Activated CD4-positive, alpha-beta T cell treated with anti-CD3 and anti-CD28 coated beads, Interleukin-2, Interleukin-6, amounts not matched to agents 100 ng/mL and 50 ng/mL, durations not matched to agents 16 hours and 8 hours (primary cell): ENCODE measurements at regions not wholly inside any gene's neighbourhood (a gene's known extent, or its start where the extent isn't known, plus 50 kb on each side); places are given as distances from the start of the nearest gene placed in this dataset.

Experiments
- DNase-seq: peaks from one replicate; pipeline ENCODE4 v3.0.0-alpha.2; 2020

GRCh38 chr15:96390986-96391385 lies 60.5 kb downstream of the NR2F2 start:
- no peak for DNase-seq

GRCh38 chr15:96392380-96393208 lies 62.1 kb downstream of the NR2F2 start:
- no peak for DNase-seq

DNA sequence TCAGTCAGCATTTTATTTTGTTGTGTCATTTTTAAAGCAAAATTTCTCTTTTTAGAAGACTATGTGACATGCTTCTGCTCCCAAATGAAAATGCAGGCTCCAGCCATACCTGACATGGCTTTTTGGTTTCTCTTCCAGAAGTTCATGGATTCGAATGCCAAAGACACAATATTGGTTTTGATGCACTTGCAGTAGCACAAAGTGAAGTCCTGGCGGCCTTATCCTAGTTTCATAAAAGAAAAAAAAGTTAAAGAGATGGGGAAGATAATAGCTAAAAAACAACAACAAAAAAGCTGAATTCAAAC lies 62.7 kb downstream of the NR2F2 start:
- DNase-seq = no peak

- no peak for DNase-seq
Observed at GRCh38 chr15:96395687-96396086, 65.2 kb downstream of the NR2F2 start.

GRCh38 chr15:96398776-96399175 lies 68.3 kb downstream of the NR2F2 start:
- DNase-seq = no peak

DNA sequence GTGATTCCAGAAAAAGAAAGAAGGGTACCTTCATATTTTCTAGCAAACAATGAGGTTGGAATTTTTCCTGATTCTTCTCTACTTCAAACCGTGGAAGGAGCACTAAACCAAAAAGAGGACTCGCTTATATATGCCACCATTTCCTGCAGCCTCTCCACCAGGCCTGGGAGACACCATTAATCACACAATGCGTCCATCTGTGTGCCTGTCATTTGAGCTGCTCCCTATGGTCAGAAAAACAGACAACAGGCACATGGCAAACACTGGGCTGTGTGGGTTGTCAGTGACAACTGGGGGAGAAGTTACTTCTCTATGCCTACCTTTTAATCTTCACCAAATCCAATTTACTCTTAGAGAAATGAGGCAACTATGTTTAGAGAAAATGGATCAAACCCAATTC lies 71.9 kb downstream of the NR2F2 start:
- no peak for DNase-seq

- no peak for DNase-seq
Observed at GRCh38 chr15:96403071-96403470, 72.6 kb downstream of the NR2F2 start.

DNA sequence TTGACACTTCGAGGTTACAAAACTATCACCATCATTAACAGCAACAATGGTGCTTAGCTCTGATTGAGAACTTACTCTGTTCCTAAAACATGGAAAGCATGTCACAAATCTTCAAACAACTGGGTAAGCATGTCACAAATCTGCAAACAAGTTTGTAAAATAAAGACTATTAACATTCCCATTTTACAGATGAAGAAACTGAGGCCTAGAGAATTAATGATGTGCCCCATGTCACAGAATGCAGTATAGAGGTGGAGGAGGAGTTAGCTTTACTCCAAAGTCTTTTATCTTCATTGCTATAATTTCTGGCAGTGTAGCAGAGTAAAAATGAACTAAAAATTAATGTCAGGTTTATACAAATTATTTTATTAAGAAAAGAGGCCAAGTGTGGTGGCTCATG lies 73.4 kb downstream of the NR2F2 start:
- no peak for DNase-seq

DNA sequence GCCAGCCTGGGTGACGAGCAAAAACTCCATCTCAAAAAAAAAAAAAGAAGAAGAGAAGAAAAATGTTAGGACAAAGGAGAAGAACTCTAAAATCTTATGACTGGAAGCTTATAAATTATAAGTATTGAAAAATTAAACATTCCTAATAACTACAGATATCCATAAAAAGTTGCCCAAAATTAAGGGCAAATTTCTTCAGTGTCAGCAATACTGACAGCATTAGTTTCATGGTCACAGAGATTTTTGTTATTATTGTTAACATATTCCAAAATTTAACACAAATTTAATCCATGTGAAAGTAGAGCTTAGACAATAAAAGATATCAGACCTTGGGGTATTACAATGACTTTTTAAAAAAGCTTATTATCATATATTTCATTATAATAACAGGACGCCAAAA lies 74.1 kb downstream of the NR2F2 start:
- DNase-seq = no peak

- no peak for DNase-seq
Observed at GRCh38 chr15:96406291-96406690, 75.8 kb downstream of the NR2F2 start.

DNA sequence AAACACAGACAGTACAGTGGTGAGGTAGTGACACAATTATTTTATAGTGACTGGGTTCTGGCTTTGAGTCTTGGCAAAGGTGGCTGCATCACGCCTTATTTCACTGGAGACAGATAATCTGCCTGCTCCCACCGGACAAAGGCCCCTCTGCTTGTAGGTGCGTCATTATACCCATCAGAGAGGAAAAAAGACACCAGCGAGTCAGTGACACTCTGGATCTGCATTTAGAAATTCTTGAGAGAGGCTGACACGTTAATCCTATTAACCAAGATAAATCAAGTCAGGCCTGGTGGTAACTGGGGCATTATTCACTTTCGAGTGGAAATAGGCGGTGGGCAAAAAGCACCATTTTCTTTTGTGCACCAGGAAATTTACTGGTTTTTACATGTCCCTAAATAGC lies 76.2 kb downstream of the NR2F2 start:
- DNase-seq = no peak

DNA sequence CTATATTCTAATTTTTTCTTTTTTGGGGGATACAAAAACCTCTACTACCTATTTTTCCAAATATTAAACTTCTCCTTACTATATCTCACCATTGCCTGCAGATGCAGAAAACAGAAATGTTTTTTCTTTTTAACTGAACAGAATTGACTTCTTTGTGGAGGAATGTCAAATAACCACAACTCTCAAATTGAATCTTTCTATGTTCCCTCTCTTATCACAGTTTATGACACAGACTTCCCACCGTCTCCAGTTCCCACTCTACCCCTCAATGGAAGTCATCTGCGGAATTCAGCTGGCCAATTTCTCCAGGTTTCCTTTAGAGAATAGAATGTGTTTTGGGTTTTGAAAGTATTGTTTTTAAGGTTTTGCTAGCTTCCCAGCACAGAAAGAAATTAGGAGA lies 77.0 kb downstream of the NR2F2 start:
- no peak for DNase-seq

GRCh38 chr15:96408591-96409183 lies 78.2 kb downstream of the NR2F2 start:
- no peak for DNase-seq

GRCh38 chr15:96409215-96410138 lies 79.0 kb downstream of the NR2F2 start:
- no peak for DNase-seq

DNA sequence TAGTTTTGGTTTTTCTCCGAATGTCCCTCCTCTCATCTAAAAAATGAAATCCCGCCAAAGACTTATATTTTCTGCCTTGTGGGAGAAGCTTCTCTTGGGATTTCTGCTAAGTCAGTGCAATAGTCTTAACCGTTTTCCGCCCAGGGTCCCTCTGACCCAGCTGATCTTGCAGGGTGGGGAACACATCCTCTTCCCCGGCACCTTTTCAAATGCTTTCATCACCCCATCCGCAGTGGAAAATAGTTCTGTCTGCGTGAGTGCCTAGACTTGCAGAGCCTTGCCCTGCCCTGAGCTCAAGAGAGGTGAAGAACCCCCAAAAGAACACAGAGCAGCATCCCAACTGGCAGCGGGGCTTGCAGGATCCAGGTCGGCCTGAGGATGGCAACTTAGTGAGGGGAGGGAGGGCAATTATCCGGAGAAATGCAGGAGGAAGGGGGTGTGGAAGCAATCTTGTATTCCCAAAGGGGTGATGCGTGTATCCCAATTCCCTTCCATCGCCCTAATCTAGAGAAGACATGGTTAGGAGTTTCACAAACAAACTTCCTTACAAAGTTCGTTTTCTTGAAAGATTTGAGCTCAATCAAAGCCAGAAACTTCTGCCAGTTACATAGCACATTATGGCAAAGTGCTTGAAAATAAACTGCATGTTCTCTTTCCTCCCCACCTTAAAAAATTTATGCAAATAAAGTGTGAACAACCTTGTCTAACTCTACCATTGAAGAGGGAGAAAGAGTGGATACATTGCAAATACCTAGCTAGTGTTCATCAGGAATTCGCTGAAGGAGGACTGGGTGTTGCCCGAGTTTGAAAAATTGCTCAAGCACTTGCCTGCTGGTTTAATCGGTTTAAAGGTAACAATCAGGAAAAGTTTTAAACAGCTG lies 79.9 kb downstream of the NR2F2 start:
- no peak for DNase-seq

DNA sequence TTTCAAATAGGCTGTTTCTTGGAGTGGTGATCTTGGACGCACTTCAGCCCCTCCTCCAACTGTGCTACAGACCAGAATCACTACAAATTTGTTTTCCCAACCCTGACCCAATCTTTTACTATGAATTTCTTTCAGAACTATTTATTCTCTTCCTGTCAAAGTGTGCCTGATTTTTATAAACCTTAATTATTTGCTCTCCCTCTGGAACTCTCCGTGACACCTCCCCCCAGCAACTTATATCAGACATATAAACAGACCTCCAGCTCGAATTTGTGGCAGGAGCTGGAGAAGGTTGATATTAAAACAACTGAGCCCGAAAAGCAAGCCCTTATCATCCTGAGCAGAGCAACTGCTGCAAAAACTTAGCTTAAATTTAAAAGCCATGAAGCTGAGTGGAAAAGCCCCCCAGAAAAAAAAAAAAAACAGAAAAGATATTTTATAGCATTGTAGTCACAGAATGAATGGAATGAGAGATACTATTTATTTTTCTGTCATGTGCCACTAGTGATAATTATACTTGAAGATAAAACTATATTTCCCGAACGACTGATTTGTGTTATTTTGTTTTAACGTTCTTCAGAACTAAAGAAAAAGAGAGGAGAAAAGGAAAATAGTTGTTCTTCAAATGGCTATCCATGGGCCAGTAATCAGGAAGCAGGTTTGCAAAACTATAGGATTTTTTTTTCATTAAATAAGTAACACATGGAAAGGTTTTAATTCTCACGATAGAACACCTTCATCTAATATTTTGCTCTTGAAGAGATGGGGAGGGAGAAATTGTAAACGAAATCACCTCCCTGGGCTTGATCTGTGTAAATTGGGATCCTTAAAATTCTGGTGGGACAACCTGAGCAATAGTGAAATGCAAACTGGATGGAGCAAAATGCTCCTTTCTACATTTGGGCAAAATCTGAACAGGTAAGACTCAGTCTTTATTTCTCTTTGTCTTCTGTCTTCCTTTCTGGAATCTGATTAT lies 80.8 kb downstream of the NR2F2 start:
- no peak for DNase-seq

DNA sequence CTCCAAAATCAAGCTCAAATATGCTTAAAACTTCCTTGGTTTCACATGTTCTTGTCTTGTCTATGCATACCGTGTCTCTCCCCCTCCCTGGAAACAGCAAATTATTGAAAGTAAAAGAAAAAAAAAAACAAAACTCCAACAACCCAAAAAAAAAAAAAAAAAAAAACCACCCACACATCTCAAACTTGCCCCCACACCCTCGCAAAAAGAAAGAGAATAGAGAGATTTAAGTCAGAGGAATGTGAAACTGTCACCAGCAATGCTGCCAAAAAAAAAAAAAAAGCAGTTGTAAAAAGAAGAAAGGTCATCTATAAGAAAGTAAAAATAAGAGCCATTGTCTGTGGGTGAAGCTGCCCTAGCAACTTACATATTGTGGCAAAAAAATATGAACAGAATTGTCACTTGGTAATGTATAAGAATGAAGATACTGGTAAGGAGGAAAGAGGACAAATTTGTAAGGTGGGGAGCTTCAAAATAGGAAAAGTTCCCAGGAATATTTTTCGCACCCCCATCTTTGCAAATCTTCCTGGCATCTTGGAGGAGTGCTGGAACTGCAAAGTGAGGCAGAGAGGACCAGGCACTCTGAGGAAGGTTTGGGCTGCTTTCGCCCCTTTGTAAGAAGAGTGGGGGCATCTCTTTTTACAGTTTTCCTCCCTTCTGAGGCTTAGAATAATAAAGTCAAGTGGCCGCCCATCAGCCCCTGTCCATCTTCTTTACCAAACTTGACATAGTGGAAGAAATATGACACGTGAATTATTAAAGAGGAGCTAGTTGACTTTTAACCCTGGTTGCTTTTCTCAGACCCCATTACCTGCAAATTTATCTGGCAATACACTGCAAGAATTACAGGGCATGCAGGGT lies 81.8 kb downstream of the NR2F2 start:
- DNase-seq = no peak

DNA sequence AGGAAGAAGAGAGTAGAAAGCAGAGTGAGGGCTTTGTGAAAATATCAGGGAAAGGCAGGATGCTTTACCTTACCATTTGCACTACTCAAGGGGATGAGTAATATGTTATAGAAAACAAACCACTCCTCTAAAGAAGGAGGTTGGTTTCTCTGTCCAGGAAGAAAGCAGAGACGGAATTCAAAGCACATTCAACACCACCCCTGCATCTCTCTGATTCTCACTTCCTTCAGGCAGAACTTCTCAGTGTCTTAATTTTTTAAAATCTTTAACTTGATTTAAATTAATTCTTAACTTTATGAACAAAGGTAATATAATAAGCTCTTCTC lies 82.4 kb downstream of the NR2F2 start:
- no peak for DNase-seq

GRCh38 chr15:96413657-96414056 lies 83.2 kb downstream of the NR2F2 start:
- DNase-seq = no peak

- no peak for DNase-seq
Observed at GRCh38 chr15:96414875-96415274, 84.4 kb downstream of the NR2F2 start.
